ENCODE measurements at regions not wholly inside any gene's neighbourhood (a gene's known extent, or its start where the extent isn't known, plus 50 kb on each side); places are given as distances from the start of the nearest gene placed in this dataset.
"Not testable (repeated sequence)": the region's sequence is repeated elsewhere in the genome, so short reads cannot be mapped to it uniquely, and the experiment has no call there.

- no peak for DNase-seq (ENCODE audit: low read depth, low spot score)
- in situ Hi-C loops (cut with HindIII; ENCODE audit: low pct_unique_long_range_greater_than_20kb, low sequenced_read_pairs), result no loop called here
- CTCF ChIA-PET, result no interaction called here
Measured at GRCh38 chr13:53112522-53112921, 83.9 kb downstream of the OLFM4 start.

GRCh38 chr13:53117048-53117447 is 88.4 kb downstream of the OLFM4 start:
- intact Hi-C loops (cut with micrococcal nuclease; ENCODE audit: unreplicated experiment); CTCF ChIA-PET; H3K27me3 ChIP-seq (ENCODE audit: control insufficient read depth, insufficient read depth, low read length); H3K4me1 ChIP-seq (ENCODE audit: control insufficient read depth, insufficient read depth, low read length); DNase-seq (ENCODE audit: low read depth, low spot score); ATAC-seq; H3K27ac ChIP-seq (ENCODE audit: low read length); H3K4me3 ChIP-seq (ENCODE audit: low read depth in 2 of 2, low read length in 2 of 2); H3K36me3 ChIP-seq (ENCODE audit: control insufficient read depth, insufficient read depth, low read length); POLR2A ChIA-PET; H3K9me3 ChIP-seq (ENCODE audit: control insufficient read depth, insufficient read depth, low read depth, low read length); BruUV-seq (replicated peaks); in situ Hi-C loops (cut with HindIII; ENCODE audit: low pct_unique_long_range_greater_than_20kb, low sequenced_read_pairs): not testable (repeated sequence)

More at GRCh38 chr13:53112522-53112921, 83.9 kb downstream of the OLFM4 start:
- H3K9me3 ChIP-seq (ENCODE audit: control insufficient read depth, insufficient read depth, low read depth, low read length), result no peaks in the 10 kb centered on the region
- ATAC-seq, result no peak
- no TSS peak for BruUV-seq (replicated peaks)
- TF ChIP-seq, protein P1, sequence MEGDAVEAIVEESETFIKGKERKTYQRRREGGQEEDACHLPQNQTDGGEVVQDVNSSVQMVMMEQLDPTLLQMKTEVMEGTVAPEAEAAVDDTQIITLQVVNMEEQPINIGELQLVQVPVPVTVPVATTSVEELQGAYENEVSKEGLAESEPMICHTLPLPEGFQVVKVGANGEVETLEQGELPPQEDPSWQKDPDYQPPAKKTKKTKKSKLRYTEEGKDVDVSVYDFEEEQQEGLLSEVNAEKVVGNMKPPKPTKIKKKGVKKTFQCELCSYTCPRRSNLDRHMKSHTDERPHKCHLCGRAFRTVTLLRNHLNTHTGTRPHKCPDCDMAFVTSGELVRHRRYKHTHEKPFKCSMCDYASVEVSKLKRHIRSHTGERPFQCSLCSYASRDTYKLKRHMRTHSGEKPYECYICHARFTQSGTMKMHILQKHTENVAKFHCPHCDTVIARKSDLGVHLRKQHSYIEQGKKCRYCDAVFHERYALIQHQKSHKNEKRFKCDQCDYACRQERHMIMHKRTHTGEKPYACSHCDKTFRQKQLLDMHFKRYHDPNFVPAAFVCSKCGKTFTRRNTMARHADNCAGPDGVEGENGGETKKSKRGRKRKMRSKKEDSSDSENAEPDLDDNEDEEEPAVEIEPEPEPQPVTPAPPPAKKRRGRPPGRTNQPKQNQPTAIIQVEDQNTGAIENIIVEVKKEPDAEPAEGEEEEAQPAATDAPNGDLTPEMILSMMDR (IDR thresholded peaks at IDR 0.05), result no peak
- TF ChIP-seq, protein P2, sequence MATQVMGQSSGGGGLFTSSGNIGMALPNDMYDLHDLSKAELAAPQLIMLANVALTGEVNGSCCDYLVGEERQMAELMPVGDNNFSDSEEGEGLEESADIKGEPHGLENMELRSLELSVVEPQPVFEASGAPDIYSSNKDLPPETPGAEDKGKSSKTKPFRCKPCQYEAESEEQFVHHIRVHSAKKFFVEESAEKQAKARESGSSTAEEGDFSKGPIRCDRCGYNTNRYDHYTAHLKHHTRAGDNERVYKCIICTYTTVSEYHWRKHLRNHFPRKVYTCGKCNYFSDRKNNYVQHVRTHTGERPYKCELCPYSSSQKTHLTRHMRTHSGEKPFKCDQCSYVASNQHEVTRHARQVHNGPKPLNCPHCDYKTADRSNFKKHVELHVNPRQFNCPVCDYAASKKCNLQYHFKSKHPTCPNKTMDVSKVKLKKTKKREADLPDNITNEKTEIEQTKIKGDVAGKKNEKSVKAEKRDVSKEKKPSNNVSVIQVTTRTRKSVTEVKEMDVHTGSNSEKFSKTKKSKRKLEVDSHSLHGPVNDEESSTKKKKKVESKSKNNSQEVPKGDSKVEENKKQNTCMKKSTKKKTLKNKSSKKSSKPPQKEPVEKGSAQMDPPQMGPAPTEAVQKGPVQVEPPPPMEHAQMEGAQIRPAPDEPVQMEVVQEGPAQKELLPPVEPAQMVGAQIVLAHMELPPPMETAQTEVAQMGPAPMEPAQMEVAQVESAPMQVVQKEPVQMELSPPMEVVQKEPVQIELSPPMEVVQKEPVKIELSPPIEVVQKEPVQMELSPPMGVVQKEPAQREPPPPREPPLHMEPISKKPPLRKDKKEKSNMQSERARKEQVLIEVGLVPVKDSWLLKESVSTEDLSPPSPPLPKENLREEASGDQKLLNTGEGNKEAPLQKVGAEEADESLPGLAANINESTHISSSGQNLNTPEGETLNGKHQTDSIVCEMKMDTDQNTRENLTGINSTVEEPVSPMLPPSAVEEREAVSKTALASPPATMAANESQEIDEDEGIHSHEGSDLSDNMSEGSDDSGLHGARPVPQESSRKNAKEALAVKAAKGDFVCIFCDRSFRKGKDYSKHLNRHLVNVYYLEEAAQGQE (IDR thresholded peaks at IDR 0.05; ENCODE audit: insufficient read depth in 1 of 2, low read depth in 2 of 2, low read length in 1 of 2), result no peak
- TF ChIP-seq TCF7L2 (IDR thresholded peaks at IDR 0.05; ENCODE audit: low read depth, low read length), result no peak
- TF ChIP-seq SIN3A (IDR thresholded peaks at IDR 0.05; ENCODE audit: borderline replicate concordance, insufficient read depth, low read depth, low read length), result no peak
- TF ChIP-seq POLR2AphosphoS5 (IDR thresholded peaks at IDR 0.05; ENCODE audit: low read depth, low read length), result no peak
- no peak overlapping the region for H3K4me3 ChIP-seq (ENCODE audit: low read depth in 2 of 2, low read length in 2 of 2)
- H3K27ac ChIP-seq (ENCODE audit: low read length), result no peak overlapping the region
- POLR2A ChIA-PET, result no interaction called here
- no peaks in the 10 kb centered on the region for H3K4me1 ChIP-seq (ENCODE audit: control insufficient read depth, insufficient read depth, low read length)
- intact Hi-C loops (cut with micrococcal nuclease; ENCODE audit: unreplicated experiment), result no loop called here
- H3K36me3 ChIP-seq (ENCODE audit: control insufficient read depth, insufficient read depth, low read length), result no peaks in the 10 kb centered on the region; the same call in 1 of the 2 replicates
- no peaks in the 10 kb centered on the region for H3K27me3 ChIP-seq (ENCODE audit: control insufficient read depth, insufficient read depth, low read length)

DNA sequence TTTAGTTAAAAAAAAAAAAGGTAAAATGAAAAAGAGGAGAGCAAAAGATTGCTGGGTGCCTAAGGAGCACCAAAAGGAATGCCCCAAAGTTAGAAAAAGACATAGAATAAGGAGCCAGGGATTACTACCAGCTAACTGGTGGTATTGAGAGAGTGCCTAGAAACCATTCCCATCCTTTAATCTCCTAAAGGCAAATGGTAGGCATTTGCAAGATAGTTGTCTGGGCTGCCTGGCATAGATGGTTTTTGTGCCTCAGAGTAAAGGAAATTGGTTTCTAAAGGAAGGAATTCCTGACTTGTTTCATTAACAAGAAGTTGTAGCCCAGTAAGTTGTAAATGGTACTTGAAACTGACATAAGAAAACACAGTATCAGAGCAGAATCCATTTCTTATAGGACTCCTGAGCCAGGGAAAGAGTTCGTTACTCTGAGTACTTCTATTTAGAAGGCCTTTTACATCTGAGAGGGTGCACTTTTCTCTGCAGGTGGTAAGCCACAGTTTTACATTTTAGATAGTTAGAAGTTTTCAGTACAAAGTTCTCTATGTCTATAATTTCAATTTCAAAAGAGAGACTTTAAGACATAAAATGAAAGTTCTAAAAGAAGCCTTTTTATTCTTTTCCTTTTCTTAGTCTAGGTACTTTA is 92.6 kb downstream of the OLFM4 start:
- Histone ChIP-seq H3K27me3 (ENCODE audit: control insufficient read depth, insufficient read depth, low read length) (no peaks in the 10 kb centered on the region), H3K27ac (ENCODE audit: low read length) (no peak overlapping the region), H3K4me3 (ENCODE audit: low read depth in 2 of 2, low read length in 2 of 2) (no peak overlapping the region), H3K4me1 (ENCODE audit: control insufficient read depth, insufficient read depth, low read length) (no peaks in the 10 kb centered on the region), H3K36me3 (ENCODE audit: control insufficient read depth, insufficient read depth, low read length) (no peaks in the 10 kb centered on the region), H3K9me3 (ENCODE audit: control insufficient read depth, insufficient read depth, low read depth, low read length) (no peaks in the 10 kb centered on the region)
- no peak for DNase-seq (ENCODE audit: low read depth, low spot score)
- no peak for ATAC-seq
- CTCF ChIA-PET, result no interaction called here
- no TSS peak for BruUV-seq (replicated peaks)
- intact Hi-C loops (cut with micrococcal nuclease; ENCODE audit: unreplicated experiment) (no loop called here), in situ Hi-C loops (cut with HindIII; ENCODE audit: low pct_unique_long_range_greater_than_20kb, low sequenced_read_pairs) (no loop called here)
- POLR2A ChIA-PET, result no interaction called here
- TF ChIP-seq SIN3A (IDR thresholded peaks at IDR 0.05; ENCODE audit: borderline replicate concordance, insufficient read depth, low read depth, low read length), result no peak
- TF ChIP-seq, protein P2 (IDR thresholded peaks at IDR 0.05; ENCODE audit: insufficient read depth in 1 of 2, low read depth in 2 of 2, low read length in 1 of 2), result no peak
- TF ChIP-seq, protein P1 (IDR thresholded peaks at IDR 0.05), result no peak

Measured in Panc1 (cell line).